ENCODE measurements at regions not wholly inside any gene's neighbourhood (a gene's known extent, or its start where the extent isn't known, plus 50 kb on each side); places are given as distances from the start of the nearest gene placed in this dataset.

GRCh38 chr15:78691167-78691850 is 50.3 kb upstream of the CHRNB4 start:
- H3F3A ChIP-seq (ENCODE audit: insufficient read depth, low read length) = no peaks in the 10 kb centered on the region
- no peaks in the 10 kb centered on the region for H3K4me1 ChIP-seq (ENCODE audit: low read length)
- H3K79me2 ChIP-seq (ENCODE audit: low read length) = no peaks in the 10 kb centered on the region
- H3K4me2 ChIP-seq (ENCODE audit: low read depth, low read length) = no peak overlapping the region
- DNase-seq = no peak
- H3K36me3 ChIP-seq (replicated peaks; ENCODE audit: insufficient read depth, low read length) = no peaks in the 10 kb centered on the region
- no peaks in the 10 kb centered on the region for H3K27me3 ChIP-seq (replicated peaks; ENCODE audit: insufficient read depth, low read length)
- H4K20me1 ChIP-seq (ENCODE audit: insufficient read depth, low read length) = no peaks in the 10 kb centered on the region
- no peak overlapping the region for H2AFZ ChIP-seq (ENCODE audit: low read length)
- no peaks in the 10 kb centered on the region for H3K9me2 ChIP-seq (replicated peaks; ENCODE audit: insufficient read depth, low read length)
- H3K9me3 ChIP-seq (replicated peaks; ENCODE audit: insufficient read depth, low read length) = no peaks in the 10 kb centered on the region
- TF ChIP-seq EZH2 (optimal IDR thresholded peaks at IDR 0.05; ENCODE audit: low read depth, low read length) (no peak), EZH2phosphoT487 (IDR thresholded peaks at IDR 0.05; ENCODE audit: low read length) (no peak), CTCF (IDR thresholded peaks at IDR 0.05; ENCODE audit: low read length) (no peak)
- H3K9ac ChIP-seq (ENCODE audit: low read length) = no peak overlapping the region
- H3K4me3 ChIP-seq (ENCODE audit: low read length) = no peak overlapping the region
- H3K27ac ChIP-seq (ENCODE audit: low read length) = no peak overlapping the region

Data from MM.1S (cell line).